ENCODE measurements at regions not wholly inside any gene's neighbourhood (a gene's known extent, or its start where the extent isn't known, plus 50 kb on each side); places are given as distances from the start of the nearest gene placed in this dataset.
"Not testable (repeated sequence)": the region's sequence is repeated elsewhere in the genome, so short reads cannot be mapped to it uniquely, and the experiment has no call there.

DNA sequence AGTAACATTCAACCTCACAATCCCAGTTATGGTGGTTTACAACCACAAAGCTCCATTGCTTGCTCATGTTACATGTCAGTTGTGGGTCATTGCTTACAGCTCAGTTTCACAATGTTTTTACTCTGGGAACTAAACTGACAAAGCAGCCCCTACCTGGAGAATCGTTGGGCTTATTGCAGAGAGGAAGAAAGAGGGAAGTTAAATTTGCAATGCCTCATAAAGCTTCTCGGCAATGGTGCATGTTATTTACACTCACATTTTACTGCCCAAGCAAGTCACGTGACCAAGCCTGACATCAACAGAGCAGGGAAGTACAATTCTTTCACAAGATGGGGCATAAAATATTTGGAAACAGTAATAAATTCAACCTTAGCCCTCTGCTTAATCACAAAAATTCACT, 441.6 kb downstream of the TDRD3 start:
- H3K4me3 ChIP-seq (ENCODE audit: low read depth, low read length), result no peak overlapping the region
- no peak for DNase-seq (ENCODE audit: low read depth)
- TF ChIP-seq, protein P1, sequence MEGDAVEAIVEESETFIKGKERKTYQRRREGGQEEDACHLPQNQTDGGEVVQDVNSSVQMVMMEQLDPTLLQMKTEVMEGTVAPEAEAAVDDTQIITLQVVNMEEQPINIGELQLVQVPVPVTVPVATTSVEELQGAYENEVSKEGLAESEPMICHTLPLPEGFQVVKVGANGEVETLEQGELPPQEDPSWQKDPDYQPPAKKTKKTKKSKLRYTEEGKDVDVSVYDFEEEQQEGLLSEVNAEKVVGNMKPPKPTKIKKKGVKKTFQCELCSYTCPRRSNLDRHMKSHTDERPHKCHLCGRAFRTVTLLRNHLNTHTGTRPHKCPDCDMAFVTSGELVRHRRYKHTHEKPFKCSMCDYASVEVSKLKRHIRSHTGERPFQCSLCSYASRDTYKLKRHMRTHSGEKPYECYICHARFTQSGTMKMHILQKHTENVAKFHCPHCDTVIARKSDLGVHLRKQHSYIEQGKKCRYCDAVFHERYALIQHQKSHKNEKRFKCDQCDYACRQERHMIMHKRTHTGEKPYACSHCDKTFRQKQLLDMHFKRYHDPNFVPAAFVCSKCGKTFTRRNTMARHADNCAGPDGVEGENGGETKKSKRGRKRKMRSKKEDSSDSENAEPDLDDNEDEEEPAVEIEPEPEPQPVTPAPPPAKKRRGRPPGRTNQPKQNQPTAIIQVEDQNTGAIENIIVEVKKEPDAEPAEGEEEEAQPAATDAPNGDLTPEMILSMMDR (IDR thresholded peaks at IDR 0.05; ENCODE audit: low read depth, low read length, missing control alignments), result no peak

DNA sequence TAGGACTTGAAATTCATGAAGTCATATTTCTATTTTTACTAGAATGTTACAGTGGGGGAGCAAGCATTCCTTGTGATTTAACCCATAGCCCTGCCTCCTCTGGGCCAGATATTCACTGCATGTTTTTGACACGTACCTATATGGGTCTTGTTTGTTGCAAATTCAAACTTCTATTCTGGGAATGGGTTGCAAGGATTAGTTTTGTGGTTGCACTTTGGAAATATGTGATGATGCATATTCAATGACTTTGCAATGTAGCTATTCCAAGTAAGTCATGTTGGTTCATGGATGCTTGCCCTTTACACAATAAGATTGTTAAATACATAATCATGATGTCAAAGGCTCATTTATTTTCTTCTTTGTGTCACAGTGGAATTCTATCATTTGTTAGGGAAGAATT, 440.8 kb downstream of the TDRD3 start:
- DNase-seq (ENCODE audit: low read depth), result no peak
- H3K4me3 ChIP-seq (ENCODE audit: low read depth, low read length), result no peak overlapping the region
- TF ChIP-seq, protein P1 (IDR thresholded peaks at IDR 0.05; ENCODE audit: low read depth, low read length, missing control alignments), result no peak

DNA sequence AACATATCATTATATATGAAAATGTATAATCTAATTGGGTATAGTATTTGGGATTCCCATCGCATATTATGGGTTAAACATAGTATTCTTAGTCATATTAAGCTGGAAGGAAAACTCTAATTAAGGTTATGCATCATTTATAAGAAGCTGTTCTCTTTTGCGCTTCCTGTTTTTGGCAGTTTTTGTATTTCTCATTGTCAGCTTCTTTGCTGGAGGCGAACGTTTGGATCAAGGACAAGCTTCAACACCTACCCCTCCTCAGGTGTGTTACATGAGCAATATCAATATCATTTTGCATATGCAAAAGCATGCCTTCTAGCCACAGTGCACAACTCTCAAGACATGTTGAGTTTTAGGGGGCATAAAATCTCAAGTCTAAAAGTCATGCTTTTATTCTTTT, 439.8 kb downstream of the TDRD3 start:
- H3K4me3 ChIP-seq (ENCODE audit: low read depth, low read length), result no peak overlapping the region
- DNase-seq (ENCODE audit: low read depth), result no peak
- TF ChIP-seq, protein P1 (IDR thresholded peaks at IDR 0.05; ENCODE audit: low read depth, low read length, missing control alignments), result no peak

DNA sequence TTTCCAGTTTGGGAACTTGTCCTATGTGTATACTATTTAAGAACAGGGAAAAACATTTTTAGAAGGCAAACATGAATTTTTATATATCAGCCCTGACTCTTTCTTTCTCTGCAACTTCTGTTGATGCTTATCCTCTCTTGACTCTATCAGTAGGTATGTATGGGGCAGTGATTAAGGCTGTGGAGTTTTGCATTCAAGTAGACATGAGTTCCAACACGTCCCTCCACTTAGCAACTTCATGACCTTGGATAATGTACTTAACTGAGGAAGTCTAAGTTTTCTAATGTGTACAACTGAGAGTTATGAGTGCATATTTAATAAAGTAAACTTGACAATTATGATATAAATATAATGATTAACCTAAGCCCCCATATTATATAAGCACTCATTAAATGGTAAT, 414.6 kb downstream of the TDRD3 start:
- TF ChIP-seq, protein P1 (IDR thresholded peaks at IDR 0.05; ENCODE audit: low read depth, low read length, missing control alignments), result no peak
- no peak overlapping the region for H3K4me3 ChIP-seq (ENCODE audit: low read depth, low read length)
- no peak for DNase-seq (ENCODE audit: low read depth)

DNA sequence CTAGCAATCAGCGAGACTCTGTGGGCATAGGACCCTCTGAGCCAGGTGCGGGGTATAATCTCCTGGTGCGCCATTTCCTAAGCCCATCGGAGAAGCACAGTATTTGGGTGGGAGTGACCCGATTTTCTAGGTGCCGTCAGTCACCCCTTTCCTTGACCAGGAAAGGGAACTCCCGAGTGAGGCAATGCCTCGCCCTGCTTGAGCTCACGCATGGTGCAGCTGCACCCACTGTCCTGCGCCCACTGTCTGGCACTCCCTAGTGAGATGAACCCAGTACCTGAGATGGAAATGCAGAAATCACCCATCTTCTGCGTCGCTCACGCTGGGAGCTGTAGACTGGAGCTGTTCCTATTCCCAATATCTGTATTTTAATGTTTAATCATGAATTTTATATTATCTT, 408.6 kb downstream of the TDRD3 start:
- DNase-seq (ENCODE audit: low read depth); H3K4me3 ChIP-seq (ENCODE audit: low read depth, low read length): not testable (repeated sequence)

DNA sequence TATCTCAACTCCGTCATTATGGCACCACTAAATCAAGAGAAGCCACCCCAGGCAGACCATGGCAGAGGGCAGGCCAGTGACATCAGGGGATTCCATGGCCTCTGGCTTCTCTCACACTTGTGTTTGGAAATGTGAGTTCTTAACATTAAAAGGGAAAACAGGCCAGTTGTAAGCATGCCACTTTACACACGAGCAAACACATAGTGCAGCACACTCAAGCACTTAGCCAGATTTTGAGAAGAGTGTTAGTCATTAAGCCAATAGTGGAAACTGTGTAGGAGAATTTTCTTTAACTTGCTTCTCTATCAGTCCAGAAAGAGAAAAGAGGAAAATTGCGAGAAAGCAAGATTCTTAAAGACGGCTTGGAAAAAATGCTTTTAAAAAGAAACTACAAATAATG, 401.5 kb downstream of the TDRD3 start:
- no peak overlapping the region for H3K4me3 ChIP-seq (ENCODE audit: low read depth, low read length)
- no peak for DNase-seq (ENCODE audit: low read depth)
- TF ChIP-seq, protein P1 (IDR thresholded peaks at IDR 0.05; ENCODE audit: low read depth, low read length, missing control alignments), result no peak

DNA sequence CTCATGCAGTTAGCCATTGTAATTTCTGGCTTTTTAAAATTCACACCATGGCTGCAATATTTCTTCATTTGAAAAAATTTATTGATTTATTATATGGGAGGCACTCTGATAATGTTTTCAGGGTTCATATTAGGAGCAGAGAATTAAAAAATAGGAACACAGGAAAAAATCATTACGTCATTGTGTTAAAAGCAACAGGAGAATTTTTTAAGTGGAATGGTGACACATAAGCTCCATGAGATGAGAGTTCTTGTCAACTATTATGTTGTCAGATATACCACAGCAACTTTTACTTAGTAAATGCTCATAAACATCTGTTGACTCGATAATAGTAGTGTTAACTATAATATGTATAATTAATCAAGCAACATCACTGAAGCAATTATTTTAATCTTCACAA, 400.1 kb downstream of the TDRD3 start:
- TF ChIP-seq, protein P1 (IDR thresholded peaks at IDR 0.05; ENCODE audit: low read depth, low read length, missing control alignments), result no peak
- no peak overlapping the region for H3K4me3 ChIP-seq (ENCODE audit: low read depth, low read length)
- DNase-seq (ENCODE audit: low read depth), result no peak

DNA sequence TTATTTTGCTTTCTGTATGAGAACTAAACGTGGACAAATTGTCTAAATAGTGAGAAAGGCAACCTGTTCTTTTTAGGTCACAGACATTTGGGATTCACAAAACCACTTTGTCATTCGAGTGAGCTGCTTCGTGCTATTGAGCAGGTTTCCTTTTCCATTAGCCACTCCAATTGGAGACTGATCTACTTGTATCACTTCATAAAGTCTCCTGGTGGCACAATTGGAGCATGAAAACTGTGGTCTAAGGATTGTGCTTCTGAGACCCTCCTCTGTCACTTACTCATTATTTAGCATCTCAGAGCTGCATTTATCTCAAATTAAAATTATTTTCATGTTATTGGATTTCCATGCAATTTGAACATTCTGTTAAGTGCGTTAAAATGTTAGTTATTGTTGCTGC, 397.7 kb downstream of the TDRD3 start:
- TF ChIP-seq, protein P1 (IDR thresholded peaks at IDR 0.05; ENCODE audit: low read depth, low read length, missing control alignments), result no peak
- no peak overlapping the region for H3K4me3 ChIP-seq (ENCODE audit: low read depth, low read length)
- DNase-seq (ENCODE audit: low read depth), result no peak
